ENCODE measurements at regions not wholly inside any gene's neighbourhood (a gene's known extent, or its start where the extent isn't known, plus 50 kb on each side); places are given as distances from the start of the nearest gene placed in this dataset.
"Not testable (repeated sequence)": the region's sequence is repeated elsewhere in the genome, so short reads cannot be mapped to it uniquely, and the experiment has no call there.

DNA sequence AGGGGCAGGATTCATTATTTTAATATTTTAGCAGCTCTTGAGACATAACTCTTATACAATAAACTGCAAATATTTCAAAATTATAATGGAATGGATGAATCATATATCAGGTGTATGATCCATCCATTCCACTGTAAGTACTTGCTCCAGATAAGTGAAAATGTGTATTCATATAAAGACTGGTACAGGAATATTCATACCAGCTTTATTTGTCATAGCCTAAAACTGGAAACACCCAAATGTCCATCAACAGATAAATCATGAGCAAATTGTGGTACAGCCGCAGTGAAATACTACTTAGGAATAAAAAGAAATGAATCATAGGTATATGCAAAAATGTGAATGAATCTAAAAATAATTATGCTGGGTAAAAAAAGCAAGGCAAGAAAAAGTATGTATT lies 263.6 kb upstream of the SYT10 start:
- no peak for DNase-seq

GRCh38 chr12:33706927-33707326 lies 267.3 kb upstream of the SYT10 start:
- DNase-seq, result no peak

DNA sequence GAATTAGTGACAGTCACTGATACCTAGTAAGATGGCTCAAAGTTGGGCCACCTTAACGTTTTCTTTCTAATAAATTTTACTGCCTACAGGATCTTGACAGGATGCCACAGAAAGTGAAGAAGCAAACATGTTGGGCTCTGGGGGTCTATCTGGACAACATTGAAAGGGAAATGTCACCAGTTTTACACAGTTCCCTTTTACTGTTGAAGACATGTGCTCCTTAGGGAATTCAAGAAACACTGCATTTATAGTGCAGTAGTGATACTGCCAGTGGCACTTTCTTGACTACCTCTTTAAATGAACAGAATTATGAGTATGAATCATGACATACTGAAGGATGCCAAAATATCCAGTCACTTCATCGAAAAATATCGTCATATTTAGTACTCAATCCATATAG lies 269.3 kb upstream of the SYT10 start:
- DNase-seq, result no peak

DNA sequence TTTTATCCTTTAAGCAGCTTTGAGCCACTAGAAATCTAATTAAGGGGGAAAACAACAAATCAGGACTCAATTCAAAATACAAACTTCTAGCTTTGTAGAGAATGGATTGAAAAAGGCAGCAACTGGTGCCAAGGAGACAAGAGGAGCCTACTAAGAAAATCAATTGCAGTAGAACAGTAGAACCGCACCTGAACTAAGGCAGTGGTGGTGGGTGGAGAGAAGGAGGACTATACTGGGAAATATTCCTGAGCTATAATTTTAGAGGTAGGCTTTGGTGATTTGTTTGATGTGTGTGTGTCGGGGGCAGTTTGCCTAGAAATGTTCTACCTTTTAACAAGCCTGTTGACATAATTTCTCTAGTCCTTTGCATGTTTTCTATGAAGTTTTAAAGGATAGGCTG lies 270.9 kb upstream of the SYT10 start:
- no peak for DNase-seq

DNA sequence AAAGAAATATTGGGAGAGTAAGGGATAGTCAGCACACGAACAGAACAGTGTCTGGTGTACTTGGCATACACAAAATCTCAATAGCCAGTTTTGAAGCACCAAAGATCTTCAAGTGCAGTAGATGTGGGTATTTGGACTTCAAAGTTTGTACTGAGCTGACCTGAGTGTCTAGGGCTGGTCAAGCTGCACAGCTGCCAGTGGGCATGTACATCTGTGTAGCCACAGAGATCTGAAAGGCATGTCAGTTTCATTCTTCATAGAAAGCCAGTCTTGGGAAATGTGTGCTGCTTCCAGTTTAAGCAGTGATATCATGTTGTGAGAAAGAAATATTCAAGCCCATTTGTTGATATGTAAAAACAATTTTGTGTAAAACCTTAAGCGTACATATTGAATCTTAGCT lies 279.0 kb upstream of the SYT10 start:
- no peak for DNase-seq

GRCh38 chr12:33721561-33721960 lies 281.9 kb upstream of the SYT10 start:
- no peak for DNase-seq

GRCh38 chr12:33724867-33725266 lies 285.2 kb upstream of the SYT10 start:
- no peak for DNase-seq

DNA sequence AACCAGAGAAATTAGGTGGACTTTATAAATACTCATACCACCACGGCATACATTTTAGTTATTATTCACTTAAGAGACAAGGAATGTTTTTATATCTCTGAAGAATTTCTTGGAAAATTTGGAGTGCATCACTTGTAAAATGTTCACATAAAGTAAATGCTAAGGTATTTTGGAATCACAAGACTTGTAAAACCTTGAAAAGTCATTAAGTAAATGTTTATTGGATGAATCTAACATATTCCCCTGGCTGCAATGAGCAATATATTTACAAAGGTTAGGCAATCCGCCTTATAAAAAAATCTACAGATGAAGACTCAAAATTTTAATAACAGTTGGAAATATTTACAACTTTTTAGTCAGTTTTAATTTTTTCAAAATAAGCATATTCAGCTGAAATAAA lies 287.4 kb upstream of the ALG10 start:
- DNase-seq, result no peak

DNA sequence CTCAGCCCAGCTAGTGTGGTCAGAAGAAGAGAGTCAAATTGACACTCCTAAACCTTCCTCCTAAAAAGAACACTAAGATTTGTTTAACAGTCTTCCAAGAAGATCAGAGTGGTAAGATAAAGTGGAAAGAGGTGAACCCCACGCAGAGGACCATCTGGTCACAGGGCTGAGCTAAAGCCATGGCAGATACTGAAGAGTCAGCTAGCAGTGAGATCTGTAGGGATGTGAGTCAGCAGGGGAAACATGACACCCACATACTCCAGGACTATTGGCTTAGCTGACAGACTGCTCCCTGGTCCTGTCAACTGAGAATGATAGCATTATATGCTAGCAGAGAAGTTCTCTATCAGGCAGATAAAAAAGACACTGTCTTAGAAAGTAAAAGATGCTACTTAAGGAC lies 269.4 kb upstream of the ALG10 start:
- no peak for DNase-seq

DNA sequence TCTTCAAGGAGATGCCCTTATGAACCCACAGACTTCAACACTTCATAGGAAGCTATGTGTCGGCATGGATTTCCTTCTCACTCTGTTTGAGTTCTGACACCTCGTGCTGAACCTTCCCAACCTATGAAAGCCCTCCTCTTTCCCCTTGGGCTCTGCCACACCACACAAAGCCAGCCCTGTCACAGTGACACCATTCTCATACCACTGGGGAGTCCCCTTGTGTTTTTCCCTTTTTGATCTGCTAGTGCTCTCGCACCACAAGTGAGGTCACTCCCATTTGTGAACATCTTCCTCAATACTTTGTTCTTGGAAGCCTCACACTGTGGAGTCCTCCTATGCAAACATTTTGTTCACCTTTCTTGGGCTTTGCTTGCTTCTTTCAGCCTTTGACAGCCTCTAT lies 264.6 kb upstream of the ALG10 start:
- DNase-seq, result no peak

GRCh38 chr12:33759279-33759678 lies 263.0 kb upstream of the ALG10 start:
- no peak for DNase-seq

- no peak for DNase-seq
Measured at GRCh38 chr12:33763331-33763730, 259.0 kb upstream of the ALG10 start.

- DNase-seq, result no peak
Measured at GRCh38 chr12:33770652-33771051, 251.6 kb upstream of the ALG10 start.

DNA sequence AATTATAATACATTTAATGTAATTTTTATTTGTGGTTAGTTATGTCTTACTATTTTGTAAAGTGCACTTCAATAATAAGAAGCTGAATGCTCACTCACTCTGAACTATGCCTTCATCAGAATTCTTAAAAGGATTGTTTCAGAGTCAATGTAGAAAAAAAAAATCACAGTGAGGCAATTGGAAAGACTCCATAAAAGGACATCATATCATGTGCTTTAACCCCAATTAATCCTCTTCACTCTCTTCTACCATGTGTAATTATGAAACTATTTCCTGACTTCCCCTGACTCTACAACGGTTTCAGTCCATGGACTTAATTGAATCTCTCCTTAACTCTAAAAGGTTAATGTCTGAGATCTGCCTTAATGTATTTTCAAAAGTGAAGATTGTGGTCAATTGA lies 250.4 kb upstream of the ALG10 start:
- no peak for DNase-seq

DNA sequence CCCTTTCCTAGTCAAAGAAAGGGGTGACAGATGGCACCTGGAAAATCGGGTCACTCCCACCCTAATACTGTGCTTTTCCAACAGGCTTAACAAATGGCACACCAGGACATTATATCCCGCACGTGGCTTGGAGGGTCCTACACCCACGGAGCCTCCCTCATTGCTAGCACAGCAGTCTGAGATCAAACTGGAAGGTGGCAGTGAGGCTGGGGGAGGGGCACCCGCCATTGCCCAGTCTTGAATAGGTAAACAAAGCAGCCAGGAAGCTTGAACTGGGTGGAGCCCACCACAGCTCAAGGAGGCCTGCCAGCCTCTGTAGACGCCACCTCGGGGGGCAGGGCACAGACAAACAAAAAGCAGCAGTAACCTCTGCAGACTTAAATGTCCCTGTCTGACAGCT lies 249.2 kb upstream of the ALG10 start:
- DNase-seq, result not testable (repeated sequence)

DNA sequence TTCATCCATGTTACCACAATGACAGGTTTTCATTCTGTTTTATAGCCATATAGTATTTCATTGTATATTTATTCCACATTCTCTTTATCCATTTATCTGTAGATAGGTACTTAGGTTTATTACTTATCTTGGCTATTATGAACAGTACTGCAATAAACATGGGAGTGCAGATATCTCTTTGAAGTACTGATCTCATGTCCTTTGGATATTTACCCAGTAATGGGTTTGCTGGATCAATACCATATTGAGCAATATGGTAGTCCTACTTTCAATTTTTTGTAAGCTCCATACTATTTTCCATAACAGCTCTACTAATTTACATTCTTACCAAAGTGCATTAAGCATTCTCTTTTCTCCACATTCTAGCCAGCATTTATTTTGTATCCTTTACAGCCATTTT lies 235.8 kb upstream of the ALG10 start:
- no peak for DNase-seq

DNA sequence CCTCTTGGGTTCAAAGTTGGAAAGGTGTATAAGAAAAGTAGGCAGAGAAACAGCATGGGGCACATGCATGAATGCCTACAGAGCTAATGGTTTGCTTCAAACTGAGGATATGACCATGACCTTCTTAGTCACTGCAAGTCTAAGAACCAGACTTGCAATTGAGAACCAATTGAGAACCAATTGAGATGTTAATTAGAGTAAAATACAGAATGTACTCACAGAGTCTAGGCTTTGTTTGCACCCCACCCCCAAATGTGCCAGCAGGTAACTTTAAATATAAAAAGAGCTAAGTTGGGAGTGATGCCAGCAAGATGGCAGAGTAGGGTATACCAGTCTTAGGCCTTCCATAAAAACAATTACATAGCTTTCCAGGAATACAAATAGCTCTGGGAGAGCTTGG lies 227.3 kb upstream of the ALG10 start:
- no peak for DNase-seq

GRCh38 chr12:33795536-33795935 lies 226.8 kb upstream of the ALG10 start:
- no peak for DNase-seq

GRCh38 chr12:33813536-33813935 lies 208.8 kb upstream of the ALG10 start:
- no peak for DNase-seq

DNA sequence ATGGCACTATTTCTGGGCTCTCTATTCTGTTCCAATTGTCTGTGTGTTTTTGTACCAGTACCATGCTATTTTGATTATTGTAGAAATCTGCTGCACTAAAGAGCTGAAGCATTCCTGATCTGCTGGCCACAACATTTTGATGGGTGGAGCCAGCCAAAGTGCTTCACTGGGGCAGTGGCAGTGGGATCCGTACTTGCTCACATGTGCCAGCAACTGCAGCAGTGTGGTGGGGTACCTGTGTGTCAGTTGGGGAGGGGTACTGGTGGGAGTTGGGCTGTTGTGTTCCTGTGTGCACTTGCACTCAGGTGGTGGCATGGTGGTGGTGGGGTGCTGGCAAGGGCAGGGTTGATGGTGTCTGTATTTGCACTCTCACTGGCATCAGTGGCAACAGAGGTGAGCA lies 204.6 kb upstream of the ALG10 start:
- no peak for DNase-seq

DNA sequence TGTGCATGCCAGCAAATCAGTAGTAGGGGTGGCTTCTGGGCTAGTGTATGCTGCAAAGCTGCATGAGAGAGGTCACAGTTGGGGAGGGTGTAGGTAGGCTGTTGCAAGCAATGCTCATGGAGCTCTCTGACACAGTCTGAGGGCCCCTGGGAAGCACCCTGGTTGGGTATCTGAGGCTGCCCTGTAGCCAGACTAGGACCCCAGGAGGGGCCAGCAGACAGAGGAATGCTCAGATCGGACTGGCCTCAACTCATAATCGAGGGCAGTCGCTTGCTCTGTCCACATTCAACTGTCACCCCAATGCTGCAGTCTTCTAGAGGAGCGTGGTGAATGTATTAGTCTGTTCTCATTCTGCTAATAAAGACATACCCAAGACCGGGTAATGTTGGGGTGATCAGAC lies 204.0 kb upstream of the ALG10 start:
- DNase-seq, result no peak

DNA sequence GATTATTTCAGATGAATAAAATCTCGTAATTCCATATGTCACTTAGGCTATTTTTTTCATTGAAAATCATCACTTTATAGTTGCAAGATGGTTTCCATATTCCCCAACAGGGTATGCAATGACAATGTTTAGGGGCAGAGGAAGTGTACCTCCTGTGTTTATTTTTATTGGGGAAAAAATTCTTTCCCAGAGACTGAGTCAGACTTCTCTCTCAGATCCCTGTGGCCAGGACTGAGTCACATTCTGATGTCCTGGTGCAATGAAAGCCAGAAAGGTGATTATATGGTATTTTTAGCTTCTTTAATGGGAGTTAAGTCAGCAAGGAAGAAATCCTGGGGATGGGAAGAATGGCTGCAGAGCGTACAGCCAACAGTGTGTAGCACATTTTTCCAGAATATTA lies 196.9 kb upstream of the ALG10 start:
- DNase-seq, result no peak

GRCh38 chr12:33825986-33826602 lies 196.2 kb upstream of the ALG10 start:
- DNase-seq, result no peak

DNA sequence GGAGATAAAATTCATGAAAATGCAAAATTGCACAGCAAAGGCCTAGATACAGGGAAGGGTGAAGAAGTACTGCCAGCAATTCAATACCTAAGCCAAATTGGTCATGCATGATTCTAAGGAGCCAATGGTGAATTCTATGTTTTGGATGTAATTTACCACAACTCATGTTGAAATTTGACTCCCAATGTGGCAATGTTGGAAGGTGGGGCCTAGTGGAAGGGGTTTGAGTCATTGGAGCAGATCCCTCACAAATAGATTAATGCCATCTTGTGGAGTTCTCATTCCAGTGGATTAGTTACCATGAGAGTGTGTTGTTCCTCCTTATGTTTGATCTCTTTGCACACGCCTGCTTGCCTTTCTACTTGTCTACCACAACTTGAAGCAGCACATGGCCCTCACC lies 194.0 kb upstream of the ALG10 start:
- DNase-seq, result no peak

DNA sequence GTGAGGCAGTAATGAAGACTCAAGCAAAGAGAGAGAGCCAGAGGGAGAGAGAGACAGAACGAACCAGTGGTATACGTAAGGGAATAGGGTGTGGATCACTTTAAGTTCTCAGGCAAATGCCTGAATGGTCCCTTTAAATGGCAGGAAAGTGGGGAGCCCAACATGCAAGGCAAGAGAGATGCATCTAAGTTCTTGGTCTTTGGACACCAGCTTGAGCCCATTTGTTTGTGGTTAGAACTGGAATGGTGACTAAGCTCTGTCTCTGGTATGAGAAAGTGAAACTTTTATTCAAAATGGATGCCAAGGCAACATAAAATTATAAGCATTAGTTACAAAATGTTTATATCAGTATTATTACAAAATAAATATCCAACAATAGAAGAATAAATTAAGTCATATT lies 192.2 kb upstream of the ALG10 start:
- DNase-seq, result no peak

GRCh38 chr12:33832900-33833299 lies 189.4 kb upstream of the ALG10 start:
- no peak for DNase-seq

All from hematopoietic multipotent progenitor cell treated with erythropoietin and hydrocortisone succinate and interleukin-3 and kit ligand, for 6 days (in vitro differentiated cells).